Tibial nerve (tissue), 3 donors: ENCODE measurements at regions not wholly inside any gene's neighbourhood (a gene's known extent, or its start where the extent isn't known, plus 50 kb on each side); places are given as distances from the start of the nearest gene placed in this dataset.

Experiments
- POLR2A ChIP-seq, 2 donors: fragments of 450-650 bp; IDR thresholded peaks; one replicate each; pipeline ENCODE4 v1.6.1; 2017; ENCODE audit warnings: antibody characterized with exemption in 2 of 2, mild to moderate bottlenecking in 2 of 2, moderate library complexity in 2 of 2
- TF ChIP-seq, protein P1 (sequence below), 5 experiments: fragments of 200-600 bp in 3 of 5; fragments of 450-650 bp in 2 of 5; sonication (generic) in 3 of 5; IDR thresholded peaks; one replicate each; pipeline ENCODE4 v1.5.1; 2016 to 2019; ENCODE audit warnings: antibody characterized with exemption in 5 of 5, mild to moderate bottlenecking in 3 of 5, moderate library complexity in 2 of 5

DNA sequence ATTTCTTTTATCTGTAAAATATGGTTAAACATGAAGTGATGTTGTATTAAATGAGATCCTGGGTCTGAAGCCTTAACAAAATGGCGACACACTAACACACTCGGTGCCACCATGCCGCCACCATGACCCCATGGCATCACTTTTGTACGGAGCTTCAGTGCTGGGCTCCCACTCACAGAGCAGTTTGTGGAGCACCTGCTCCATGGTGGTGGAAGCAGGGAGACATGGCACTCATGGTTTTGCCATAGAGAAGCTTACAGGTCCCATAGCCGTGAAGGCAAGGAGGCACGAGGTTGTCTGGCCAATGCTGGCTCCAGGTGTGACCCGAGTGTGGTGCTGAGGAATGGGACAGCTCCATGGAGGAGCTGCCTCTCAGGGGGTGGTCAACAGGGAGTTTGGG is 63.5 kb upstream of the EN2 start:
- no peak for TF ChIP-seq POLR2A (IDR thresholded peaks at IDR 0.05)
- TF ChIP-seq, protein P1, sequence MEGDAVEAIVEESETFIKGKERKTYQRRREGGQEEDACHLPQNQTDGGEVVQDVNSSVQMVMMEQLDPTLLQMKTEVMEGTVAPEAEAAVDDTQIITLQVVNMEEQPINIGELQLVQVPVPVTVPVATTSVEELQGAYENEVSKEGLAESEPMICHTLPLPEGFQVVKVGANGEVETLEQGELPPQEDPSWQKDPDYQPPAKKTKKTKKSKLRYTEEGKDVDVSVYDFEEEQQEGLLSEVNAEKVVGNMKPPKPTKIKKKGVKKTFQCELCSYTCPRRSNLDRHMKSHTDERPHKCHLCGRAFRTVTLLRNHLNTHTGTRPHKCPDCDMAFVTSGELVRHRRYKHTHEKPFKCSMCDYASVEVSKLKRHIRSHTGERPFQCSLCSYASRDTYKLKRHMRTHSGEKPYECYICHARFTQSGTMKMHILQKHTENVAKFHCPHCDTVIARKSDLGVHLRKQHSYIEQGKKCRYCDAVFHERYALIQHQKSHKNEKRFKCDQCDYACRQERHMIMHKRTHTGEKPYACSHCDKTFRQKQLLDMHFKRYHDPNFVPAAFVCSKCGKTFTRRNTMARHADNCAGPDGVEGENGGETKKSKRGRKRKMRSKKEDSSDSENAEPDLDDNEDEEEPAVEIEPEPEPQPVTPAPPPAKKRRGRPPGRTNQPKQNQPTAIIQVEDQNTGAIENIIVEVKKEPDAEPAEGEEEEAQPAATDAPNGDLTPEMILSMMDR (IDR thresholded peaks at IDR 0.05), result no peak
